ENCODE measurements at regions not wholly inside any gene's neighbourhood (a gene's known extent, or its start where the extent isn't known, plus 50 kb on each side); places are given as distances from the start of the nearest gene placed in this dataset.

- intact Hi-C loops (cut with micrococcal nuclease; ENCODE audit: unreplicated experiment): no loop called here
Observed at GRCh38 chr3:18649666-18650363, 224.7 kb upstream of the SATB1 start.

GRCh38 chr3:18648868-18649462 is 223.8 kb upstream of the SATB1 start:
- Histone ChIP-seq H3K79me2 (ENCODE audit: insufficient read depth, low read depth, low read length) (no peaks in the 10 kb centered on the region), H3K9me3 (ENCODE audit: low read length) (no peaks in the 10 kb centered on the region), H2AFZ (ENCODE audit: low read length) (peak overlapping the region; percentile 17; the same call in 1 of the 2 replicates), H3K9me2 (ENCODE audit: insufficient read depth, low read length) (no peaks in the 10 kb centered on the region), H3K36me3 (ENCODE audit: insufficient read depth, low read length) (no peaks in the 10 kb centered on the region), H3K27ac (ENCODE audit: low read depth, low read length, poor library complexity, severe bottlenecking) (no peak overlapping the region), H3K4me1 (ENCODE audit: insufficient read depth, low read length, poor library complexity, severe bottlenecking) (no peaks in the 10 kb centered on the region), H3K4me2 (ENCODE audit: low read length) (no peak overlapping the region), H4K20me1 (ENCODE audit: insufficient read depth, low read length) (no peaks in the 10 kb centered on the region), H3K4me3 (ENCODE audit: low read depth, low read length, poor library complexity, severe bottlenecking) (no peak overlapping the region)
- no TSS peak for BruUV-seq (replicated peaks)
- no peak for DNase-seq (ENCODE audit: low spot score)
- CTCF ChIA-PET (ENCODE audit: unreplicated experiment): no interaction called here
- intact Hi-C loops (cut with micrococcal nuclease; ENCODE audit: unreplicated experiment): no loop called here
- POLR2A ChIA-PET: interaction anchor here (0.6 to 0.7 kb wide), 3 partner anchors 40 to 1032 kb away, joined by 3 to 4 read pairs (median 3); no protein-coding TSS in a partner anchor
- no peak for TF ChIP-seq EZH2phosphoT487 (IDR thresholded peaks at IDR 0.05; ENCODE audit: borderline replicate concordance, low read depth, low read length)

More at GRCh38 chr3:18649666-18650363, 224.7 kb upstream of the SATB1 start:
- no peaks in the 10 kb centered on the region for H3K9me2 ChIP-seq (ENCODE audit: insufficient read depth, low read length)
- no TSS peak for BruUV-seq (replicated peaks)
- H3K4me1 ChIP-seq (ENCODE audit: insufficient read depth, low read length, poor library complexity, severe bottlenecking): no peaks in the 10 kb centered on the region
- H3K27ac ChIP-seq (ENCODE audit: low read depth, low read length, poor library complexity, severe bottlenecking): no peak overlapping the region
- no peak overlapping the region for H3K4me2 ChIP-seq (ENCODE audit: low read length)
- no peaks in the 10 kb centered on the region for H3K36me3 ChIP-seq (ENCODE audit: insufficient read depth, low read length)
- POLR2A ChIA-PET: interaction anchor here (0.7 to 1.2 kb wide), 2 partner anchors 8 to 40 kb away, joined by 3 read pairs; no protein-coding TSS in a partner anchor
- no peaks in the 10 kb centered on the region for H3K9me3 ChIP-seq (ENCODE audit: low read length)
- peak overlapping the region; percentile 17; the same call in 1 of the 2 replicates for H2AFZ ChIP-seq (ENCODE audit: low read length)
- no peak overlapping the region for H3K4me3 ChIP-seq (ENCODE audit: low read depth, low read length, poor library complexity, severe bottlenecking)
- H4K20me1 ChIP-seq (ENCODE audit: insufficient read depth, low read length): no peaks in the 10 kb centered on the region
- DNase-seq (ENCODE audit: low spot score): no peak
- no peak for TF ChIP-seq CTCF (conservative IDR thresholded peaks at IDR 0.05; ENCODE audit: low read length)
- TF ChIP-seq EZH2phosphoT487 (IDR thresholded peaks at IDR 0.05; ENCODE audit: borderline replicate concordance, low read depth, low read length): no peak
- CTCF ChIA-PET (ENCODE audit: unreplicated experiment): no interaction called here
- H3K79me2 ChIP-seq (ENCODE audit: insufficient read depth, low read depth, low read length): no peaks in the 10 kb centered on the region

- Histone ChIP-seq H2AFZ (ENCODE audit: low read length) (no peak overlapping the region), H3K4me2 (ENCODE audit: low read length) (no peak overlapping the region), H3K79me2 (ENCODE audit: insufficient read depth, low read depth, low read length) (no peaks in the 10 kb centered on the region), H3K9me2 (ENCODE audit: insufficient read depth, low read length) (no peaks in the 10 kb centered on the region), H3K4me1 (ENCODE audit: insufficient read depth, low read length, poor library complexity, severe bottlenecking) (peaks cover 4% of the 10 kb centered on the region), H3K9me3 (ENCODE audit: low read length) (no peaks in the 10 kb centered on the region), H3K27ac (ENCODE audit: low read depth, low read length, poor library complexity, severe bottlenecking) (no peak overlapping the region), H4K20me1 (ENCODE audit: insufficient read depth, low read length) (no peaks in the 10 kb centered on the region), H3K36me3 (ENCODE audit: insufficient read depth, low read length) (no peaks in the 10 kb centered on the region), H3K4me3 (ENCODE audit: low read depth, low read length, poor library complexity, severe bottlenecking) (no peak overlapping the region)
- no TSS peak for BruUV-seq (replicated peaks)
- POLR2A ChIA-PET: interaction anchor here (0.6 kb wide), 1 partner anchor 1031 kb away, joined by 4 read pairs; no protein-coding TSS in a partner anchor
- intact Hi-C loops (cut with micrococcal nuclease; ENCODE audit: unreplicated experiment): no loop called here
- DNase-seq (ENCODE audit: low spot score): no peak
- CTCF ChIA-PET (ENCODE audit: unreplicated experiment): no interaction called here
- TF ChIP-seq EZH2phosphoT487 (IDR thresholded peaks at IDR 0.05; ENCODE audit: borderline replicate concordance, low read depth, low read length) (no peak), CTCF (conservative IDR thresholded peaks at IDR 0.05; ENCODE audit: low read length) (no peak)
Observed at GRCh38 chr3:18648159-18648558, 223.0 kb upstream of the SATB1 start.

Measured in OCI-LY7 (cell line).